Ishikawa (cell line): ENCODE measurements at regions not wholly inside any gene's neighbourhood (a gene's known extent, or its start where the extent isn't known, plus 50 kb on each side); places are given as distances from the start of the nearest gene placed in this dataset.

ENCODE experiments used
- CEBPB ChIP-seq: IDR thresholded peaks from 2 replicates; pipeline ENCODE4 v1.6.1; 2012
- CREB1 ChIP-seq: IDR thresholded peaks from 2 replicates; pipeline ENCODE4 v1.6.1; 2012; ENCODE audit warnings: low read depth
- EGR1 ChIP-seq: IDR thresholded peaks from 2 replicates; pipeline ENCODE4 v1.6.1; 2012
- EP300 ChIP-seq: IDR thresholded peaks from 2 replicates; pipeline ENCODE4 v1.6.1; 2012; ENCODE audit warnings: borderline replicate concordance
- FOXM1 ChIP-seq: IDR thresholded peaks from 2 replicates; pipeline ENCODE4 v1.6.1; 2012; ENCODE audit warnings: low read depth, borderline replicate concordance
- MAX ChIP-seq: IDR thresholded peaks from 2 replicates; pipeline ENCODE4 v1.6.1; 2012
- NFIC ChIP-seq: IDR thresholded peaks from 2 replicates; pipeline ENCODE4 v1.6.1; 2012
- RAD21 ChIP-seq: IDR thresholded peaks from 2 replicates; pipeline ENCODE4 v1.6.1; 2012; ENCODE audit warnings: low read depth
- REST ChIP-seq: IDR thresholded peaks from 2 replicates; pipeline ENCODE4 v1.6.1; 2012; ENCODE audit warnings: low read depth, mild to moderate bottlenecking
- TAF1 ChIP-seq: IDR thresholded peaks from 2 replicates; pipeline ENCODE4 v1.6.1; 2012; ENCODE audit warnings: low read depth, mild to moderate bottlenecking
- TCF12 ChIP-seq: IDR thresholded peaks from 2 replicates; pipeline ENCODE4 v1.6.1; 2012; ENCODE audit warnings: low read depth
- TEAD4 ChIP-seq: IDR thresholded peaks from 2 replicates; pipeline ENCODE4 v1.6.1; 2012
- USF1 ChIP-seq: IDR thresholded peaks from 2 replicates; pipeline ENCODE4 v1.6.1; 2012
- YY1 ChIP-seq: IDR thresholded peaks from 2 replicates; pipeline ENCODE4 v1.6.1; 2012; ENCODE audit warnings: low read depth
- ZBTB7A ChIP-seq: IDR thresholded peaks from 2 replicates; pipeline ENCODE4 v1.6.1; 2012; ENCODE audit warnings: low read depth

- TF ChIP-seq NFIC: no peak
- TF ChIP-seq YY1: no peak
- TF ChIP-seq FOXM1: no peak
- no peak for TF ChIP-seq EP300
- no peak for TF ChIP-seq USF1
- TF ChIP-seq MAX: no peak
- TF ChIP-seq RAD21: no peak
- no peak for TF ChIP-seq ZBTB7A
These were observed 198.2 kb downstream of the ERMARD start for GRCh38 chr6:169949511-169950097.

- TF ChIP-seq TAF1 (no peak), RAD21 (no peak), NFIC (no peak), CREB1 (no peak), ZBTB7A (no peak), YY1 (no peak), EGR1 (no peak), USF1 (no peak), EP300 (no peak)
These were observed 195.5 kb downstream of the ERMARD start for GRCh38 chr6:169946971-169947370.

- TF ChIP-seq CEBPB (no peak), USF1 (peak; percentile 58)
These were observed 193.7 kb downstream of the ERMARD start for GRCh38 chr6:169945117-169945516.

- TF ChIP-seq CREB1: no peak
- TF ChIP-seq EP300: no peak
- TF ChIP-seq USF1: no peak
- no peak for TF ChIP-seq RAD21
- TF ChIP-seq REST: no peak
- no peak for TF ChIP-seq EGR1
- no peak for TF ChIP-seq ZBTB7A
- TF ChIP-seq TEAD4: no peak
- TF ChIP-seq TCF12: no peak
- TF ChIP-seq CEBPB: no peak
- TF ChIP-seq NFIC: no peak
These were observed 193.0 kb downstream of the ERMARD start for GRCh38 chr6:169944415-169944814.

GRCh38 chr6:169944061-169944337 lies 192.6 kb downstream of the ERMARD start:
- TF ChIP-seq RAD21: no peak
- no peak for TF ChIP-seq EP300
- no peak for TF ChIP-seq TCF12
- TF ChIP-seq USF1: no peak
- no peak for TF ChIP-seq EGR1
- TF ChIP-seq CREB1: no peak
- no peak for TF ChIP-seq FOXM1
- no peak for TF ChIP-seq ZBTB7A
- no peak for TF ChIP-seq REST
- no peak for TF ChIP-seq MAX
- no peak for TF ChIP-seq TAF1
- no peak for TF ChIP-seq YY1
- TF ChIP-seq TEAD4: no peak
- no peak for TF ChIP-seq NFIC
- TF ChIP-seq CEBPB: no peak
